ENCODE measurements at regions not wholly inside any gene's neighbourhood (a gene's known extent, or its start where the extent isn't known, plus 50 kb on each side); places are given as distances from the start of the nearest gene placed in this dataset.

- no peak for DNase-seq (ENCODE audit: low spot score)
Measured at GRCh38 chr17:45680360-45680759, 103.8 kb upstream of the CRHR1 start.

- no peak for DNase-seq (ENCODE audit: low spot score)
Measured at GRCh38 chr17:45681706-45682105, 102.4 kb upstream of the CRHR1 start.

- DNase-seq (ENCODE audit: low spot score) = no peak
Measured at GRCh38 chr17:45686250-45686649, 97.9 kb upstream of the CRHR1 start.

GRCh38 chr17:45687594-45687993 is 96.5 kb upstream of the CRHR1 start:
- no peak for DNase-seq (ENCODE audit: low spot score)

GRCh38 chr17:45688353-45688752 is 95.8 kb upstream of the CRHR1 start:
- no peak for DNase-seq (ENCODE audit: low spot score)

GRCh38 chr17:45688820-45689219 is 95.3 kb upstream of the CRHR1 start:
- DNase-seq (ENCODE audit: low spot score) = no peak

- no peak for DNase-seq (ENCODE audit: low spot score)
Measured at GRCh38 chr17:45689451-45689850, 94.7 kb upstream of the CRHR1 start.

GRCh38 chr17:45690625-45691275 is 93.4 kb upstream of the CRHR1 start:
- no peak for DNase-seq (ENCODE audit: low spot score)

- no peak for DNase-seq (ENCODE audit: low spot score)
Measured at GRCh38 chr17:45692661-45693060, 91.5 kb upstream of the CRHR1 start.

GRCh38 chr17:45693792-45694191 is 90.3 kb upstream of the CRHR1 start:
- DNase-seq (ENCODE audit: low spot score) = no peak

- DNase-seq (ENCODE audit: low spot score) = no peak
Measured at GRCh38 chr17:45696442-45696841, 87.7 kb upstream of the CRHR1 start.

- no peak for DNase-seq (ENCODE audit: low spot score)
Measured at GRCh38 chr17:45697076-45697475, 87.0 kb upstream of the CRHR1 start.

GRCh38 chr17:45700171-45701090 is 83.7 kb upstream of the CRHR1 start:
- no peak for DNase-seq (ENCODE audit: low spot score)

- peak; percentile 17 for DNase-seq (ENCODE audit: low spot score)
Measured at GRCh38 chr17:45702666-45703266, 81.4 kb upstream of the CRHR1 start.

GRCh38 chr17:45703348-45703747 is 80.8 kb upstream of the CRHR1 start:
- DNase-seq (ENCODE audit: low spot score) = no peak

- no peak for DNase-seq (ENCODE audit: low spot score)
Measured at GRCh38 chr17:45703806-45704205, 80.3 kb upstream of the CRHR1 start.

- DNase-seq (ENCODE audit: low spot score) = no peak
Measured at GRCh38 chr17:45704251-45704650, 79.9 kb upstream of the CRHR1 start.

- peak; percentile 20 for DNase-seq (ENCODE audit: low spot score)
Measured at GRCh38 chr17:45705123-45706009, 78.8 kb upstream of the CRHR1 start.

- no peak for DNase-seq (ENCODE audit: low spot score)
Measured at GRCh38 chr17:45706033-45706432, 78.1 kb upstream of the CRHR1 start.

- DNase-seq (ENCODE audit: low spot score) = no peak
Measured at GRCh38 chr17:45708707-45709290, 75.3 kb upstream of the CRHR1 start.

GRCh38 chr17:45709728-45710288 is 74.3 kb upstream of the CRHR1 start:
- DNase-seq (ENCODE audit: low spot score) = no peak

Measured in AG08395 (cell line).